CD4-positive, alpha-beta T cell treated with Interleukin-4 for 4 hours (primary cell): ENCODE measurements at regions not wholly inside any gene's neighbourhood (a gene's known extent, or its start where the extent isn't known, plus 50 kb on each side); places are given as distances from the start of the nearest gene placed in this dataset.
A peak's percentile ranks its signal among the peaks of the same experiment; 100 is the strongest.

Experiments used
- DNase-seq: peaks from one replicate; pipeline ENCODE4 v3.0.0-alpha.2; 2020

GRCh38 chr9:6703898-6704639, 53.7 kb upstream of the KDM4C start:
- peak; percentile 86 for DNase-seq

GRCh38 chr9:6702707-6703106, 55.1 kb upstream of the KDM4C start:
- peak; percentile 17 for DNase-seq

- no peak for DNase-seq
Measured at GRCh38 chr9:6696178-6696577, 50.6 kb upstream of the GLDC start.

GRCh38 chr9:6695121-6695814, 49.7 kb upstream of the GLDC start:
- no peak for DNase-seq
